HFFc6 (cell line): ENCODE measurements at regions not wholly inside any gene's neighbourhood (a gene's known extent, or its start where the extent isn't known, plus 50 kb on each side); places are given as distances from the start of the nearest gene placed in this dataset.

Source experiments
- DNase-seq: peaks from one replicate; pipeline ENCODE4 v3.0.0-alpha.2; 2018
- H3K27ac Mint-ChIP-seq: 2 replicates; pipeline ENCODE4 v1.8.0; 2020; ENCODE audit warnings: mild to moderate bottlenecking, mixed read lengths
- H3K27me3 Mint-ChIP-seq: 2 replicates; pipeline ENCODE4 v1.8.0; 2021; ENCODE audit warnings: mild to moderate bottlenecking, moderate library complexity, mixed read lengths; ENCODE audit not compliant: insufficient read depth
- H3K36me3 Mint-ChIP-seq: 2 replicates; pipeline ENCODE4 v1.8.0; 2021; ENCODE audit warnings: low read depth, mixed read lengths
- H3K4me1 Mint-ChIP-seq: 2 replicates; pipeline ENCODE4 v1.8.0; 2020; ENCODE audit warnings: low read depth, mixed read lengths
- H3K4me3 Mint-ChIP-seq: 2 replicates; pipeline ENCODE4 v1.8.0; 2020; ENCODE audit warnings: mild to moderate bottlenecking, moderate library complexity, mixed read lengths
- H3K9me3 Mint-ChIP-seq: 2 replicates; pipeline ENCODE4 v1.8.0; 2020; ENCODE audit warnings: mild to moderate bottlenecking, mixed read lengths
- TF ChIP-seq, protein P1 (sequence below): fragments of 200-600 bp; sonication (generic); IDR thresholded peaks from 2 replicates; pipeline ENCODE4 v1.5.0; 2021; ENCODE audit warnings: antibody characterized with exemption, mild to moderate bottlenecking

DNA sequence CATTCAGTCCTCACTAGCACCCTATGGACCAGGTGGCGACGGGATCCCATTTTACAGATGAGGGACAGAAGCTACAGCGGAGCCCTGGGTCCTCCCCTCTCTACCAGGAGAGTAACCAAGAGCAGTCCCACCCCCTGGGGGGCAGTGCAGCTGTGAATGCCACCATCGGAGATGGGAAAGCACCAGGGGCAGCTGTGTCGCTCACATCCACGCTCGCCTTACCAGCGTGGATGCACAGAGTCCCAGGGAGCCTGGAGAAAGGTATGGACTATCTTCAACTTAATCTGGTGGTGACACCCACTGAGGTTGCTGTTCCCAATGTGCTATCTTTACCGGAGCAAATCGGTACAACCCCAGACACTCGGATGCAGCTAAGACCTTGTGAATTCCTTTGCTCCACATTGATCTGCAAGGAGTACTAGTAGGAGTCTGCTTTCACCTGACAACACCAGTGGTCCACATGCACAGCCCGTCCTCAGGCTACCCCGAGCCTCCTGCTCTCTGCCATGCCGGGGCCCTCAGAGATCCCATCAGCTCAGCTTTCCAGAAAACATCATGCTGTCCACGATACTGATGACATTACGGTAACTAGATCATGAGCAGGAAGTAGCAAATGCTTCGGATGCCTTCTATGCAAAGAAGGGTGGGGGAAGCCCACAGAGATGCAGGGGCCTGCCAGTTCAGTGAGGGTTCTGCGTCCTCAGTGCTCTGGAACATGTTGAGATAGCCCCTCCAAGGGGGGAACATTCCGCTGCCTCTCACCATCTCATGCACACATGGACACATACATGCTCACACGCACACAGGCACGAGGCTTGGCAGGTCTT is 126.0 kb downstream of the CTTN start:
- Mint-ChIP-seq H3K4me1 (no peaks in the 10 kb centered on the region), H3K27ac (no peak overlapping the region), H3K9me3 (peaks cover 7% of the 10 kb centered on the region; the same call in 1 of the 2 replicates), H3K27me3 (peaks cover 18% of the 10 kb centered on the region), H3K36me3 (no peaks in the 10 kb centered on the region), H3K4me3 (no peak overlapping the region)
- TF ChIP-seq, protein P1, sequence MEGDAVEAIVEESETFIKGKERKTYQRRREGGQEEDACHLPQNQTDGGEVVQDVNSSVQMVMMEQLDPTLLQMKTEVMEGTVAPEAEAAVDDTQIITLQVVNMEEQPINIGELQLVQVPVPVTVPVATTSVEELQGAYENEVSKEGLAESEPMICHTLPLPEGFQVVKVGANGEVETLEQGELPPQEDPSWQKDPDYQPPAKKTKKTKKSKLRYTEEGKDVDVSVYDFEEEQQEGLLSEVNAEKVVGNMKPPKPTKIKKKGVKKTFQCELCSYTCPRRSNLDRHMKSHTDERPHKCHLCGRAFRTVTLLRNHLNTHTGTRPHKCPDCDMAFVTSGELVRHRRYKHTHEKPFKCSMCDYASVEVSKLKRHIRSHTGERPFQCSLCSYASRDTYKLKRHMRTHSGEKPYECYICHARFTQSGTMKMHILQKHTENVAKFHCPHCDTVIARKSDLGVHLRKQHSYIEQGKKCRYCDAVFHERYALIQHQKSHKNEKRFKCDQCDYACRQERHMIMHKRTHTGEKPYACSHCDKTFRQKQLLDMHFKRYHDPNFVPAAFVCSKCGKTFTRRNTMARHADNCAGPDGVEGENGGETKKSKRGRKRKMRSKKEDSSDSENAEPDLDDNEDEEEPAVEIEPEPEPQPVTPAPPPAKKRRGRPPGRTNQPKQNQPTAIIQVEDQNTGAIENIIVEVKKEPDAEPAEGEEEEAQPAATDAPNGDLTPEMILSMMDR = no peak
- DNase-seq = no peak

DNA sequence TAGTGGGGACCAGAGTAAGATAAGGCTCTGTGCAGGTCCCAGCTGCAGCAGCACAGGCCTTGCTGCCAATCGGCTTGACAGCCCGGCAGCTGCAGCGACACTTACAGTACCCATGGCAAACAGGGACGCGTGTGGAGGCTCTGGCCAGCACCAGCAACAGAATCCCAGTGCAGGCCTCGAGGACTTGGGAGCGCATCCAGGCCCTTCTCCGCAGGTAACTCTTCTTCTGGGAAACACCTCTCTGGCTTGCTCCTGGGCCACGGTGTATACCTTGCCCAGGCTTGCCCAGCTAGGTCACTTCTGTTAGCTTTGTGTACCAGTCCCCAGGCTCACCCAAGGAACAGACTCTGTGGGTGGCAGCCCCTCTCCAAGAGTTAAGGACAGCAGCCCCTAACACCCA is 126.7 kb downstream of the CTTN start:
- TF ChIP-seq, protein P1 = no peak
- peaks cover 14% of the 10 kb centered on the region for H3K9me3 Mint-ChIP-seq
- peaks cover 18% of the 10 kb centered on the region for H3K27me3 Mint-ChIP-seq
- peaks cover 6% of the 10 kb centered on the region; the same call in 1 of the 2 replicates for H3K36me3 Mint-ChIP-seq
- no peak overlapping the region for H3K27ac Mint-ChIP-seq
- H3K4me3 Mint-ChIP-seq = no peak overlapping the region
- no peaks in the 10 kb centered on the region for H3K4me1 Mint-ChIP-seq
- no peak for DNase-seq

DNA sequence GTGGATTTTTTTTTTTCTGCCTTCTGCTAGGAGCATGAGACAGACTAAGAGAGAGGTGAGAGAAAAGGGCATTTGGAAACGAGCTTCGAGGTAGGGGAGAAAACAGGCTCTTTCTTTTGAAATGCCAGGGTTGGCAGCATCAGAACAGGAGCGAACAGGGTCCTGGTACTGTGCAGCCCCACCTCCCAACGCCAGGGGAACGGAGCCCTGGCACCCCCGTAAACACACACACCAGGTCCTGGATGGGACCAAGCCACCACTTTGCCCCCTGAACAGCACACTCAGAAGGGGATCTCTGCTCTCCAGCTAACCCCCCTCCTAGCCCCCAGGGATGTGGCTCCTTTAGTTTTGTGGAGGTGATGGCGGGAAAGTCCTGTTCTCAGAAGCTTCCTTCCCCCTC is 127.1 kb downstream of the CTTN start:
- Mint-ChIP-seq H3K9me3 (peaks cover 19% of the 10 kb centered on the region), H3K27ac (no peak overlapping the region), H3K27me3 (peaks cover 18% of the 10 kb centered on the region), H3K4me1 (no peaks in the 10 kb centered on the region), H3K36me3 (peaks cover 6% of the 10 kb centered on the region; the same call in 1 of the 2 replicates), H3K4me3 (no peak overlapping the region)
- no peak for DNase-seq
- TF ChIP-seq, protein P1 = no peak

DNA sequence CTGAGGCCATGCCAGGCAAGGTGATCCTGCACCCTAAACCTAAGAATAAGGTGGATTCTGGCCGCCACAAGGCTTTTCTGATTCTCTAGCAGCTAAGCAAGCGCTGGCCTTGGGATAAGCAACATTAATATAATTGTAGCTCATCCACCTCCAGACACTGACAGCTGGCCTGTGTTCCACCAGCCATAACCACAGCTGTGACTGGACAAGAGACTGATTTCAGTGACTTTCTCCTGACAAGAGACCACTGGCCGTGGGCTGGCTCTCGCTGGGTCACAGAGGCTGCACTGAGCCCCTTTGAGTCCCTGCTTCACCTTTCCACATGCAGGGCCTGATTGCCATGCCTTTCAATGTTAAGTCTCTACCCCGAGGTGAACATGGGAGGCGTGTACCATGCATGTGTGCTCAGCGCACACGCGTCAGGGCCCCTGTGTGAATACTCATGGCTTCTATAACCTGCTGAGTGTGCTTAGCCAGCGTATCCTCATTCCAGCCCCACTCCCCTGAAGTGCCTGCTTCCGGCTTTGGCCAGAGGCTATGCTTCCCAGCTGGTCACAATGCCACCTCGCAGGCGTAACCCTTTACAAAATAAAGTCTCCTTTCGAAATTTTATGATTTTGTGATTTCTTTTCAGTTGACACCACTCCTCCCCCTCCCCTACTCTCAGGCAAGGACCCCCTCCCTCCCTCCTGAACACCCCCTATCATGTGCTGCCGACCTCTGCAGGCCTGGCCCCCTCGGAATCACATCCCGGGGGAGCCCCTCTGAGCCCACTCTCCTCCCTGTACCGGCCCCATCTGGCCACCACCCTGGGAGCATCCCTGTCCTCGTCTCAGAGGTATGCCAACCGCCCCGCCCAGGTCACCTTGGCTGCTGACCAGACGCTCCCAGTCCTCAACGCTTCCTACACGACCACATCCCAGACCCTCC is 128.1 kb downstream of the CTTN start:
- no peak overlapping the region for H3K27ac Mint-ChIP-seq
- TF ChIP-seq, protein P1 = no peak
- H3K9me3 Mint-ChIP-seq = peaks cover 22% of the 10 kb centered on the region
- H3K27me3 Mint-ChIP-seq = peaks cover 15% of the 10 kb centered on the region
- no peaks in the 10 kb centered on the region for H3K4me1 Mint-ChIP-seq
- peaks cover 6% of the 10 kb centered on the region; the same call in 1 of the 2 replicates for H3K36me3 Mint-ChIP-seq
- no peak overlapping the region for H3K4me3 Mint-ChIP-seq
- no peak for DNase-seq

DNA sequence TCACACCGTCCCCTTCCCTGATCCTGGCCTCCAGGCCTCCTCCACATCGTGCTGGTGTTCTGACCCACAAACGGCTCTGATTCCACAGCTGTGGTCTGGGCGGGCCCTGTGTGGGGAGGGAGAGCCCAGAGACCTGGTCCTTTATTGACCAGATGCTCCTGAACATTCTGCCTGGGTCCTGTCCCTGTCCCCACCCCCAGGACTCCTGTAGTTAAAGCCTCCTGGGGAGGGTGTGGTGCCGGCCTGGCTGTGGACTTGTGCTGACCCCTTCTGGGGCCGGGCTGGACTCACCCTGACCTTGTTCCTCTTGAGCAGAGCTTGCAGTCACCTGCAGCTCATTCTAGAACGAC is 128.7 kb downstream of the CTTN start:
- TF ChIP-seq, protein P1 = no peak

More for the DNA sequence above, 128.7 kb downstream of the CTTN start:
- Mint-ChIP-seq H3K4me1 (no peaks in the 10 kb centered on the region), H3K27me3 (peaks cover 8% of the 10 kb centered on the region), H3K36me3 (peaks cover 6% of the 10 kb centered on the region; the same call in 1 of the 2 replicates), H3K27ac (no peak overlapping the region), H3K4me3 (no peak overlapping the region), H3K9me3 (peaks cover 22% of the 10 kb centered on the region)
- DNase-seq = no peak
